Upper lobe of left lung (tissue), 6 donors: ENCODE measurements at regions not wholly inside any gene's neighbourhood (a gene's known extent, or its start where the extent isn't known, plus 50 kb on each side); places are given as distances from the start of the nearest gene placed in this dataset.
"Not testable (repeated sequence)": the region's sequence is repeated elsewhere in the genome, so short reads cannot be mapped to it uniquely, and the experiment has no call there.

Experiments used
- ATAC-seq, 2 donors: fragments of 200-7000 bp; cut with Tn5 transposase; one replicate each; pipeline ENCODE4 v1.9.1; 2022; ENCODE audit warnings: mild to moderate bottlenecking in 2 of 2, moderate library complexity in 2 of 2; ENCODE audit not compliant: low FRiP score in 2 of 2
- DNase-seq, 2 donors: peaks; one replicate each; pipeline ENCODE4 v3.0.0-alpha.2; 2019 to 2020
- H3K27ac ChIP-seq, 4 donors: fragments of 200-600 bp; sonication (generic); one replicate each; pipeline ENCODE4 v1.5.1; 2016 to 2019
- H3K27me3 ChIP-seq, 4 donors: fragments of 200-600 bp; sonication (generic); one replicate each; pipeline ENCODE4 v1.5.1; 2017 to 2019
- H3K36me3 ChIP-seq, 4 donors: fragments of 200-600 bp; sonication (generic); one replicate each; pipeline ENCODE4 v1.5.1; 2016 to 2019
- H3K4me1 ChIP-seq, 4 donors: fragments of 200-600 bp; sonication (generic); one replicate each; pipeline ENCODE4 v1.5.1; 2018 to 2019
- H3K4me3 ChIP-seq, 4 donors: fragments of 200-600 bp; sonication (generic); one replicate each; pipeline ENCODE4 v1.5.1; 2017 to 2019; ENCODE audit warnings: mild to moderate bottlenecking in 2 of 4, moderate library complexity in 1 of 4
- H3K9me3 ChIP-seq, 4 donors: fragments of 200-600 bp; sonication (generic); one replicate each; pipeline ENCODE4 v1.5.1; 2018 to 2019
- EP300 ChIP-seq, 4 donors: sonication (generic); formaldehyde crosslinking; IDR thresholded peaks; one replicate each; pipeline ENCODE4 v1.5.1; 2017; ENCODE audit warnings: antibody characterized with exemption in 4 of 4, control low read depth in 2 of 4
- POLR2A ChIP-seq, 4 donors: fragments of 450-650 bp; IDR thresholded peaks; one replicate each; pipeline ENCODE4 v1.5.1; 2016 to 2017; ENCODE audit warnings: antibody characterized with exemption in 4 of 4, mild to moderate bottlenecking in 2 of 4
- POLR2AphosphoS5 ChIP-seq, 2 donors: sonication (generic); formaldehyde crosslinking; IDR thresholded peaks; one replicate each; pipeline ENCODE4 v1.5.1; 2017; ENCODE audit warnings: antibody characterized with exemption in 2 of 2
- WGBS, 2 donors: methylation state at CpG; one replicate each; pipeline ENCODE4 v1.1.5; 2017 to 2018; 5-methylcytosine and 5-hydroxymethylcytosine counted together
- TF ChIP-seq, protein P1 (sequence below), 6 experiments: fragments of 450-650 bp in 4 of 6; fragments of 200-600 bp in 2 of 6; sonication (generic) in 2 of 6; IDR thresholded peaks; one replicate each; pipeline ENCODE4 v1.5.1; 2016 to 2019; ENCODE audit warnings: antibody characterized with exemption in 6 of 6
- donor health status: DM: no; HTN: no; CAD: no; lungs with moderate emphysema.
- donor health status: DM: no; HTN: yes; CAD: no; lungs with severe emphysema.

DNA sequence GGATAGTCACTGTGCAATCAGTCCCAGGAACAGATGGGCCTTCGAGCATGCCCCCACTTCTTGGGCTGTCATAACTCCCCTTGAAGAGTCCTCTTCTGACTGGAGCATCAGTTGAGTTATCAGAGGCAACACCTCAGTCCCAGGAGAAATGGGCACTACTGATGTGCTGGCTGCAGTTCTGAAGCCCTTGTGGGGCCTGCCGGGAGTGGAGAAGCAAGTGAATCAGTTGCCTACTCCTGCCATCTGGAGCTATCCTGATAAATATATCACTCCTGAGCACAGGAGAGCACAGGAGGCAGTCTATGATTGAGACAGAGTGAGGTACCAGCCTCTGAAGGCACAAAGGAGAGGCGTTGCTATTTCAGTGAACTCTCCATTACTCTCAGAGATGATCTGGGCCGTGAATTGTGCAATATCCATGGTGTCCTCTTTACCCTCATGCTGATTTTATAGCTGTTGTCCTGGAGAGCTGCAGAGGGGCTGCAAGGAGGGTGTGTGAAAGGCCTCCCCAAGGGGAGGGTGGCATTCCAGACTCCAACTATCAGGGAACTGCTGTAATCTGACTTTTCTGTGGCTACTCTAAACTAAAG, 344.2 kb upstream of the ROPN1 start:
- no peak for DNase-seq
- Histone ChIP-seq H3K36me3 (peaks cover 0 to 4% (median 0%) of the 10 kb centered on the region in 4 donors), H3K27me3 (no peaks in the 10 kb centered on the region), H3K4me3 (no peak overlapping the region), H3K9me3 (no peaks in the 10 kb centered on the region), H3K4me1 (no peaks in the 10 kb centered on the region), H3K27ac (no peak overlapping the region)
- WGBS, 2 donors, result 85 to 86% methylated on average over 4 of the region's 4 CpGs
- TF ChIP-seq, protein P1, sequence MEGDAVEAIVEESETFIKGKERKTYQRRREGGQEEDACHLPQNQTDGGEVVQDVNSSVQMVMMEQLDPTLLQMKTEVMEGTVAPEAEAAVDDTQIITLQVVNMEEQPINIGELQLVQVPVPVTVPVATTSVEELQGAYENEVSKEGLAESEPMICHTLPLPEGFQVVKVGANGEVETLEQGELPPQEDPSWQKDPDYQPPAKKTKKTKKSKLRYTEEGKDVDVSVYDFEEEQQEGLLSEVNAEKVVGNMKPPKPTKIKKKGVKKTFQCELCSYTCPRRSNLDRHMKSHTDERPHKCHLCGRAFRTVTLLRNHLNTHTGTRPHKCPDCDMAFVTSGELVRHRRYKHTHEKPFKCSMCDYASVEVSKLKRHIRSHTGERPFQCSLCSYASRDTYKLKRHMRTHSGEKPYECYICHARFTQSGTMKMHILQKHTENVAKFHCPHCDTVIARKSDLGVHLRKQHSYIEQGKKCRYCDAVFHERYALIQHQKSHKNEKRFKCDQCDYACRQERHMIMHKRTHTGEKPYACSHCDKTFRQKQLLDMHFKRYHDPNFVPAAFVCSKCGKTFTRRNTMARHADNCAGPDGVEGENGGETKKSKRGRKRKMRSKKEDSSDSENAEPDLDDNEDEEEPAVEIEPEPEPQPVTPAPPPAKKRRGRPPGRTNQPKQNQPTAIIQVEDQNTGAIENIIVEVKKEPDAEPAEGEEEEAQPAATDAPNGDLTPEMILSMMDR (IDR thresholded peaks at IDR 0.05), result no peak
- TF ChIP-seq POLR2A (IDR thresholded peaks at IDR 0.05) (no peak), EP300 (IDR thresholded peaks at IDR 0.05) (no peak), POLR2AphosphoS5 (IDR thresholded peaks at IDR 0.05) (no peak)
- no peak for ATAC-seq

DNA sequence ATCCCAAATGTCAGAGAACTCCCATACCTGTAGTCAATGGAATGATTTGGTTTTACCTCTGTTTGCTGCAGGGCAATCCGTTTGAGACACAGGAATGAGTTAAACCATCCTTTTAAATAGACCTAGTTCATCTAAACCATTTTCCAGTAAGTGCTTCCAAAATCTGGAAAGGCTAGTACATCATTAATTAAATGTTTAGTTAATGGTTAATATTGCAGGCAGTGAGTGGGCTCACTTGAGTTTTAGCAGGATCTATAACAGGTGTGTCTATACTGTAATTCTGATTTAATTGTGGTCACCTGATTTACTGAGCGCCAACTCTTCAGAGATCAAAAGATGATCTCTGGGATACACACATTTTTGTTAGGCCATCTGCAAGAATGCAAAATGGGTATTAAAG, 353.9 kb upstream of the ROPN1 start:
- H3K9me3 ChIP-seq, result no peaks in the 10 kb centered on the region
- DNase-seq, result no peak
- no peak overlapping the region for H3K27ac ChIP-seq
- whole genome bisulfite sequencing, 2 donors, result 73 to 75% methylated on average over 2 of the region's 2 CpGs
- no peak for ATAC-seq
- no peaks in the 10 kb centered on the region for H3K36me3 ChIP-seq
- TF ChIP-seq, protein P1 (IDR thresholded peaks at IDR 0.05), result no peak
- no peak for TF ChIP-seq POLR2AphosphoS5 (IDR thresholded peaks at IDR 0.05)
- no peak for TF ChIP-seq EP300 (IDR thresholded peaks at IDR 0.05)
- TF ChIP-seq POLR2A (IDR thresholded peaks at IDR 0.05), result no peak
- H3K27me3 ChIP-seq, result no peaks in the 10 kb centered on the region
- H3K4me1 ChIP-seq, result no peaks in the 10 kb centered on the region
- H3K4me3 ChIP-seq, result no peak overlapping the region

DNA sequence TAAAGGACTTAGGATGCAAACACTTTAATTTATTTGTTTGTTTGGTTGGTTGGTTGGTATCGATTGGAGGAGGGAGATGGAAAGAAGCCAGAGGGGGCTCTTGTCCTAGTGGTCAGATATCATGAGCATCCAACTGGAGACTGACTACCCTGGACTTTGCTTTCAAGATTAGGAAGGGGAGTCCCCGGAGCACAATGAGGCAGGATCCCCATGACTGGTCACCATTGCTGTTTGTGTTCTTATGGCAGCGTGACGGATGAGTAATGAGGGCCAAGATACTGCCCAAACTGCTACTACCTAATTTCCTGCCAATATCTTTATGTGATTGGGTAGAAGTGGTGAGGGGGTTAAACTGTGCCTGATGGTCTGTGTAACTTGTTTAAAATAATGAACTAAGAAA, 354.6 kb upstream of the ROPN1 start:
- Histone ChIP-seq H3K9me3 (no peaks in the 10 kb centered on the region), H3K27me3 (no peaks in the 10 kb centered on the region), H3K36me3 (no peaks in the 10 kb centered on the region), H3K4me1 (no peaks in the 10 kb centered on the region), H3K4me3 (no peak overlapping the region), H3K27ac (no peak overlapping the region)
- TF ChIP-seq, protein P1 (IDR thresholded peaks at IDR 0.05), result no peak
- TF ChIP-seq POLR2AphosphoS5 (IDR thresholded peaks at IDR 0.05), result no peak
- no peak for TF ChIP-seq POLR2A (IDR thresholded peaks at IDR 0.05)
- DNase-seq (no peak), ATAC-seq (no peak)
- 74 to 97% methylated on average over 4 of the region's 4 CpGs for WGBS, 2 donors

DNA sequence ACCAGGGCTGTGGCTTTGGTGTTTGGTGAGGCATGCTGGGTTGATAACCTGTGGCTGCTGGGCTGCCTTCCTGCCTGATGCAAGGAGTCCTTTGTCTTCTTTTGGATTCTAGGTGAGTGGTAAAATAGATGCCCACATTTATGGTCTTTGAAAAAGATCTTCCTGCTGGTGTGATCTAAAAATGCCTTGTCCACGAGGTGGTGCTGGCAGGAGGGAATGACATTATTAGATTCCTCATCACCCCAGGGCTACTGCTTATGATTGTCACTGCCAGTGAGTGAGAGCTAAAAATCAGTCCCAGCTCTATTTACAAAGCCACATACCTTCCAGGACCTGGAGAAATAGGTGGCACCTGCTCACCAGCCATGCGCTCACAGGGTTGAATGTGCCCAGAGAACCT, 355.5 kb upstream of the ROPN1 start:
- no peak for ATAC-seq

DNA sequence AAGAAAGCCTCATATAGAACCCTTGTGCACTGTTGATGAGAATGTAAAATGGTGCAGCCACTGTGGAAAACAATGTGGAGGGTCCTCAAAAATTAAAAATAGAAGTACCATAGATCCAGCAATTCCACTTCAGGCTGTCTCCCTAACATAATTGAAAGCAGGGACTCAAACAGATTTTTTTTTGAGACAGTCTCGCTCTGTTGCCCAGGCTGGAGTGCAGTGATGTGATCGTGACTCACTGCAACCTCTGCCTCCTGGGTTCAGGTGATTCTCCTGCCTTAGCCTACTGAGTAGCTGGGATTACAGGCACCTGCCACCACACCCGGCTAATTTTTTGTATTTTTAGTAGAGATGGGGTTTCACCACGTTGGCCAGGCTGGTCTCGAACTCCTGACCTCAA, 356.6 kb upstream of the ROPN1 start:
- not testable (repeated sequence) for ATAC-seq, H3K27ac ChIP-seq, H3K27me3 ChIP-seq, H3K36me3 ChIP-seq, DNase-seq, H3K9me3 ChIP-seq, H3K4me3 ChIP-seq, H3K4me1 ChIP-seq
- 96 to 99% methylated on average over 5 of the region's 5 CpGs for WGBS, 2 donors

More for the DNA sequence above, 355.5 kb upstream of the ROPN1 start:
- Histone ChIP-seq H3K4me3 (no peak overlapping the region), H3K4me1 (no peaks in the 10 kb centered on the region), H3K36me3 (no peaks in the 10 kb centered on the region), H3K9me3 (no peaks in the 10 kb centered on the region), H3K27me3 (no peaks in the 10 kb centered on the region), H3K27ac (no peak overlapping the region)
- WGBS, 2 donors, result 79 to 80% methylated on average over 2 of the region's 2 CpGs
- no peak for TF ChIP-seq POLR2AphosphoS5 (IDR thresholded peaks at IDR 0.05)
- no peak for TF ChIP-seq POLR2A (IDR thresholded peaks at IDR 0.05)
- TF ChIP-seq, protein P1 (IDR thresholded peaks at IDR 0.05), result no peak
- no peak for DNase-seq
